Choroid plexus epithelial cell (primary cell): ENCODE measurements at regions not wholly inside any gene's neighbourhood (a gene's known extent, or its start where the extent isn't known, plus 50 kb on each side); places are given as distances from the start of the nearest gene placed in this dataset.

Experiments used
- DNase-seq: peaks from one replicate; pipeline ENCODE4 v3.0.0-alpha.2; 2010; ENCODE audit warnings: low read depth
- H3K4me3 ChIP-seq: 2 replicates; pipeline ENCODE4 v1.5.1; 2011; ENCODE audit warnings: low read depth, mild to moderate bottlenecking, control low read depth, low read length, moderate library complexity
- TF ChIP-seq, protein P1 (sequence below): conservative IDR thresholded peaks from 2 replicates; pipeline ENCODE4 v1.5.1; 2011; ENCODE audit warnings: low read depth, mild to moderate bottlenecking, control low read depth, inconsistent platforms, low read length, moderate library complexity

DNA sequence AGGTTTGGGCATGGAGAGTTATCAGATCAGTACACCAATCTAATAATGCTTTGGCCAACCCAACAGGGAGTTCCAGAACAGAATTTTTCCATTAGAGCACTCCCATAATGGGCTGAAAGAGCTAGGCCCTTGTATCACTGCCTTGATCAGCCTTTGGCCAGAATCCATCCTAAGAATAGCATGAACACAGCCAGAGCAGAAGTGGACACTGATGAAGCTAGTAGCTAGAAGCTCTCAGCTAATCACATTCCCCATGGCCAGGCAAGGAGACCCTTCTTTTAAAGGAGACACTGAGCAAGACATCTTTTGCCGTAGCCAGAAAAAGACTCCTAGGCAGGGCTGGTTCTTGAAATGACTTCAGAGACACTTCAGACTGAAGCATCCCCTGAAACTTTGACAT, 236.0 kb downstream of the RAD51AP2 start:
- TF ChIP-seq, protein P1, sequence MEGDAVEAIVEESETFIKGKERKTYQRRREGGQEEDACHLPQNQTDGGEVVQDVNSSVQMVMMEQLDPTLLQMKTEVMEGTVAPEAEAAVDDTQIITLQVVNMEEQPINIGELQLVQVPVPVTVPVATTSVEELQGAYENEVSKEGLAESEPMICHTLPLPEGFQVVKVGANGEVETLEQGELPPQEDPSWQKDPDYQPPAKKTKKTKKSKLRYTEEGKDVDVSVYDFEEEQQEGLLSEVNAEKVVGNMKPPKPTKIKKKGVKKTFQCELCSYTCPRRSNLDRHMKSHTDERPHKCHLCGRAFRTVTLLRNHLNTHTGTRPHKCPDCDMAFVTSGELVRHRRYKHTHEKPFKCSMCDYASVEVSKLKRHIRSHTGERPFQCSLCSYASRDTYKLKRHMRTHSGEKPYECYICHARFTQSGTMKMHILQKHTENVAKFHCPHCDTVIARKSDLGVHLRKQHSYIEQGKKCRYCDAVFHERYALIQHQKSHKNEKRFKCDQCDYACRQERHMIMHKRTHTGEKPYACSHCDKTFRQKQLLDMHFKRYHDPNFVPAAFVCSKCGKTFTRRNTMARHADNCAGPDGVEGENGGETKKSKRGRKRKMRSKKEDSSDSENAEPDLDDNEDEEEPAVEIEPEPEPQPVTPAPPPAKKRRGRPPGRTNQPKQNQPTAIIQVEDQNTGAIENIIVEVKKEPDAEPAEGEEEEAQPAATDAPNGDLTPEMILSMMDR = no peak
- no peak overlapping the region for H3K4me3 ChIP-seq
- DNase-seq = no peak

DNA sequence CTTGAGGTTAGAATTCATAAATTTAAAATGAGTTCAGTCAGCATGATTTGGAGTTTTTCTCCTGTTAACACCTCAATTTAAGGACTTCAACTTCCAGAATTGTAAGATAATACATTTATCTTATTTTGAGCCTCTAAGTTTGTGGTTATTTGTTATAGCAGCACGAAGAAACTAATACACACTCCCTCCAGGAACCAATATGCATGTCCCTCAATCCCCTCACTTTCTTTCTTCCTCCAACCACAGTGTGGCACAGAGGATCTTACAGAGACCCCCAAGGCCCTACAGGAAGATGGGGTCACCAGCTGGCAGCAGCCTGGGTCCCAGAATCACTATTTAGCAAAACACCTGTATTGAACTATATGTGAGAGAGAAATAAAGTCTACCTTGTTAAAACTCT, 242.0 kb downstream of the RAD51AP2 start:
- no peak for DNase-seq
- TF ChIP-seq, protein P1 = no peak

GRCh38 chr2:17272652-17273525, 245.4 kb downstream of the RAD51AP2 start:
- TF ChIP-seq, protein P1 = no peak
- no peak overlapping the region for H3K4me3 ChIP-seq
- DNase-seq = no peak

More for the DNA sequence above, 242.0 kb downstream of the RAD51AP2 start:
- no peak overlapping the region for H3K4me3 ChIP-seq

DNA sequence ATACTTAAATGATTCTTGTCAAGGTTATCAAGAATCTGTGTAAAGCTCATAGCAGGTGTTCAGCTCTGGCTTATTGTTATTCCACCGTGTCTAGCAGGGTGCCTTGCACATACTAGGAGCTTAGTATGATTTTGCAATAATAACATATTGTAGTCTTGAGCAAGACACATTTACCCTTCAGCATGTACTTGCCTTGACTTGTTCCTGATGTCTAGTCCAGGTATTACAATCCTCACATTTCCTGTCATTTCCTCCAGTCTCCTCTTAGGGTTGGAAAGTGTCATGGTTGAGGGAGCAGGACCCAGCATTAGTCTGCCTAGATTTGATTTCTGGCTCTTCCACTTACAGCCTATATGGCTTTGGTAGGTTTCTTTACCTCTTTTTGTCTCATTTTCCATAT, 246.1 kb downstream of the RAD51AP2 start:
- no peak overlapping the region for H3K4me3 ChIP-seq
- no peak for DNase-seq
- TF ChIP-seq, protein P1 = no peak

DNA sequence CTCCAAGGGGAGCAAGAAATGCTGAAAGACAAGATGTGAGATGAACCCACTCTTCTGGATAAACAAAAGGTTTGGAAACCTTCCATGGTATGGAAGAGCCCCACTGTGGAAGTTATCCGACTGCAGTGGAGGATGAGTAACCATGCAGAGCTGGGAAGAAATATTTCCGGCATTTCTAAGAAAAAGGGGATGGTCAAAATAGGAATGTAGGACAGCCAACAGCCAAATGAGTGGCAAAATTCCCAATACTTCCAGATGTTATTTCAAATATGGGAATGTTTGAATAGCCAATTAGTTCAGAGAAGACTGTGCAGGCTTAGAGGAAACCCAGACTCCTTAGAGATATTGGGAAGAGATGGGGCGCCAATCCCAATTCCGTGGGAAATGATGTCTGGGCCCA, 246.8 kb downstream of the RAD51AP2 start:
- TF ChIP-seq, protein P1 = no peak
- no peak for DNase-seq
- H3K4me3 ChIP-seq = no peak overlapping the region

- no peak for DNase-seq
- TF ChIP-seq, protein P1 = no peak
- no peak overlapping the region for H3K4me3 ChIP-seq
Measured at GRCh38 chr2:17270894-17271293, 247.3 kb downstream of the RAD51AP2 start.

DNA sequence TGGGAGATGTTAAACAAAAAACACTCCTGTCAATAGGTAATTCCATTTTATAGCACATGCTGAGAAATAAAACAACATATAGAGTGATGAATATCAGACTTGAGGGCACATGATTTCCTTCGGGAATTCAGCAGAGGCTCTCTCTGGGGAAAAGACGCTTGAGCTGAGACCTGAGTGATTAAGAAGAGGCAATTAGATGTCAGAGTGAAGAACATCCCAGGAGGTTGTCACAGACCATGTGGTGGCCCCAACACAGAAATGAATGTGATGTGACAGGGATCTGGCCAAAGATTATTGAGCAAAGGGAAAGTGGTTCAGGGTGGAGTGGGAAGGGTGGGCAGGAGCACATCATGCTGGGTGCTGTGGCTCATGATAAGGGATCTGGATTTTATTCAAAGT, 254.7 kb downstream of the RAD51AP2 start:
- no peak for DNase-seq
- TF ChIP-seq, protein P1 = no peak
- H3K4me3 ChIP-seq = no peak overlapping the region
